NCI-H146 treated with DMSO at 0.1 percent for 48 hours (cell line): ENCODE measurements at regions not wholly inside any gene's neighbourhood (a gene's known extent, or its start where the extent isn't known, plus 50 kb on each side); places are given as distances from the start of the nearest gene placed in this dataset.
A peak's percentile ranks its signal among the peaks of the same experiment; 100 is the strongest.
"Not testable (repeated sequence)": the region's sequence is repeated elsewhere in the genome, so short reads cannot be mapped to it uniquely, and the experiment has no call there.

Experiments
- DNase-seq: peaks from one replicate; lab custom pipeline; 2025; ENCODE audit not compliant: unreplicated experiment; lab: John Stamatoyannopoulos, UW

- no peak for DNase-seq
These were observed 96.1 kb upstream of the CHD2 start for GRCh38 chr15:92803852-92804609.

DNA sequence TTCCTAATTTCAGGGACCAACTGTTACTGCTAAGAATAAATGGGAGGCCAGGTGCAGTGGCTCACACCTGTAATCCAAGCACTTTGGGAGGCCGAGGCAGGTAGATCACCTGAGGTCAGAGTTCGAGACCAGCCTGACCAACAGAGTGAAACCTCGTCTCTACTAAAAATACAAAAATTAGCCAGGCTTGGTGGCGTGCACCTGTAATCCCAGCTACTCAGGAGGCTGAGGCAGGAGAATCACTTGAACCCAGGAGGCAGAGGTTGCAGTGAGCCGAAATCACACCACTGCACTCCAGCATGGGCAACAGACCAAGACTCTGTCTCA lies 95.6 kb upstream of the CHD2 start:
- not testable (repeated sequence) for DNase-seq

GRCh38 chr15:92805080-92805690 lies 94.9 kb upstream of the CHD2 start:
- no peak for DNase-seq

- DNase-seq = not testable (repeated sequence)
These were observed 94.0 kb upstream of the CHD2 start for GRCh38 chr15:92806171-92806570.

- no peak for DNase-seq
These were observed 93.4 kb upstream of the CHD2 start for GRCh38 chr15:92806763-92807162.

DNA sequence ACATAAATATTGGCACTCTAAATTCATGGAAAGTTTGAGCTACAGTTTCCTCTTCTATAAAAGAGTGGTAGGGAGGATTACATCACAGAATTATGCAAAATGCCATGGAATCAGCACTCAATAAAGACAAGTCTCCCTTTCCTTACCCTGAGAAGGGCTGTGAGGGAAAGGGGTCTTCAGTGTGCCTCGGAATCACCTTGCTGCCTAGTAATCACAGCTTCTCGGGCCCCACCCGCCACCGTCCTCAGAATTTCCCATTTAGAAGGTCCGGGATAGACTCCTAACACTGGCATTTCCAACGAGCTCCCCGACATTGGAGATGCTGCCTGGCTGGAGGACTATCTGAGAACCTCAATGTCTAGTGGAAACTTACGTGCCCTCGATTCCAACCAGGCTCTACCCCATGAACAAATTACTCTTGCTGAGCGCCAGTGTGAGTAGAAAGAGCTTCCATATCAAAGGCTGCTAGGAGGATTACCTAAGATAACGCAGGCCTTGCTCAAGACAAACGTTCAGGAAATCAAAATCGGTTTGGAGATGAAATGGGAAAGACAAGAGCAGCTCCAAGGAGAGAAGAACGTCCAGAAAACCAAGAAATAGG lies 92.1 kb upstream of the CHD2 start:
- DNase-seq = no peak

DNA sequence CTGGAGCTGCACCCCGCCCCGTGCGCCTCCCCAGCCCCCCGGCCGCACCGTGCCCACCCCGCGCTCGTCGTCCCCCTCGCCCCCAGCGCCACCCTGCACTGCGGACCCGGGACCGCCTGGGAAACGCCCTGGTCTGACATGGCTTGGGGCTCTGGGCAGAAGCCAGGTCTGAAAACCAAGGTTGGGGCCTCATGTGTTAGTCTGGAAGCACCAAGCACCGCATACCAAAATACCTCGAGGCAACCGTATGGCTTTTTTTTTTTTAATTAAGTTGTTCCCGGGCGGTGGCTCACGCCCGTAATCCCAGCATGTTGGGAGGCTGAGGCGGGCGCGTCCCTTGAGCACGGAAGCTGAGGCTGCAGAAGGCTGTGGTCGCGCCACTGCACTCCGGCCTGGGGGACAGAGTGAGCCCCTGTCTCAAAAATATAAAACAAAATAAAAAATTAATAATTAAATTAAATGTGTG lies 91.5 kb upstream of the CHD2 start:
- DNase-seq = peak; percentile 49

DNA sequence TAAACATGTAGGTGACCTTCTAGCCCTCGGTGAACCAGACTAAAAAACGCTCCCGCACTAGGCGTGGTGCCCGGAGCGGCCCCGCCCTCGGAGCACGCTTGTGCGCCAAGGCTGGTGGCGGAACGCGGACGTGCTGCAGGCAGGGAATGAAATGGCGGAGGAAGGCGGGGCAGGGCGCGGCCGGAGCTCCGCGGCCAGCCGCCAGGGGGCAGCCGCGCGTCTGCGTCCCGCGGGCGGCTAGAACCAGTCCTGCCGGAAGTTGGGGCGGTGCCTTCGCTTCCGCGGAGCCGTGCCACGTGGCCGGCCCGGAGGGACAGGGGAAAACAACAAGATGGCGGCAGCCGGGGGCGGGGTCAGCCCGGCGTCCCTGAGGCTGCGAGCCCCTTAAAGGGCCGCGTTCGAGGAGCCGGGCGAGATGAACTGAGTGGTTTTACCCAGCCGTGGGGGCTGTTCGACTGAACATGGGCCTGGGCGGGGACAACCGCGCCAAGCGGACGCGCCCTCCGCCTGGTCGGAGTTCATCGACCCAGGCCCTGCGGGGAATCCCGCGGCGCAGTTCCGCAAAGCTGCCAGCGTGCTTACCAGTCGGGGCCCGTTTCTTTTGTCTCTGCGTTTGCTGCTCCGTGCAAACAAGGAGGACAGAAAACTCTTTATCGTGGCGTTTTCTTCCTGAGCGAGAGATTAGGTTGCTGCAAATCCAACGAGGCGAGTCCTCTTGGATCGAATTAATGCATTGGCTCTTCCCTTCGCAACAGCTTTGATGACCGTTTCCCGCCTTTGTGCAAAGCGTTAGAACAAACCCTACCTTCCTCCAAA lies 90.9 kb upstream of the CHD2 start:
- peak; percentile 81 for DNase-seq

- no peak for DNase-seq
These were observed 90.2 kb upstream of the CHD2 start for GRCh38 chr15:92809880-92810361.

- DNase-seq = peak; percentile 79
These were observed 89.5 kb upstream of the CHD2 start for GRCh38 chr15:92810418-92811138.

- DNase-seq = peak; percentile 45
These were observed 88.8 kb upstream of the CHD2 start for GRCh38 chr15:92811148-92811913.

GRCh38 chr15:92812271-92812670 lies 87.9 kb upstream of the CHD2 start:
- DNase-seq = no peak

DNA sequence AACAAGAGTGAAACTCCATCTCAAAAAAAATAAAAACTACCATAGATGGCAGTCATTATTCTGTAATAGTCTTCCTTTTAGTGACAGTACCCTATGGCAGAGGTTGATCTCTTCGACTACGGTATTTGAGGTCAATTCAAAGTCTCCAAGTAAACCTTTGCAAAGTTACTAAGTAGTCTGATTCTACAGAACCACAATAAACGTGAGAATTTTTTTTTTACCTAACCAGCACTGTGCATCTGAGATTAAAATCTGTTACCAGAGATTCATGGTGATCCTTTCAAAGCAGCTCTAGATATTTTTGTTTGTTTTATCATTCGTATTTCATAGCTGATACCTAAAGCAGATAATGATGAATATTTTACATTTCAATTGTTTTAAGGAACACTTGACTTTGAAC lies 86.6 kb upstream of the CHD2 start:
- DNase-seq = no peak

- DNase-seq = no peak
These were observed 82.7 kb upstream of the CHD2 start for GRCh38 chr15:92817339-92817886.

- peak; percentile 56 for DNase-seq
These were observed 81.4 kb upstream of the CHD2 start for GRCh38 chr15:92818651-92819277.

DNA sequence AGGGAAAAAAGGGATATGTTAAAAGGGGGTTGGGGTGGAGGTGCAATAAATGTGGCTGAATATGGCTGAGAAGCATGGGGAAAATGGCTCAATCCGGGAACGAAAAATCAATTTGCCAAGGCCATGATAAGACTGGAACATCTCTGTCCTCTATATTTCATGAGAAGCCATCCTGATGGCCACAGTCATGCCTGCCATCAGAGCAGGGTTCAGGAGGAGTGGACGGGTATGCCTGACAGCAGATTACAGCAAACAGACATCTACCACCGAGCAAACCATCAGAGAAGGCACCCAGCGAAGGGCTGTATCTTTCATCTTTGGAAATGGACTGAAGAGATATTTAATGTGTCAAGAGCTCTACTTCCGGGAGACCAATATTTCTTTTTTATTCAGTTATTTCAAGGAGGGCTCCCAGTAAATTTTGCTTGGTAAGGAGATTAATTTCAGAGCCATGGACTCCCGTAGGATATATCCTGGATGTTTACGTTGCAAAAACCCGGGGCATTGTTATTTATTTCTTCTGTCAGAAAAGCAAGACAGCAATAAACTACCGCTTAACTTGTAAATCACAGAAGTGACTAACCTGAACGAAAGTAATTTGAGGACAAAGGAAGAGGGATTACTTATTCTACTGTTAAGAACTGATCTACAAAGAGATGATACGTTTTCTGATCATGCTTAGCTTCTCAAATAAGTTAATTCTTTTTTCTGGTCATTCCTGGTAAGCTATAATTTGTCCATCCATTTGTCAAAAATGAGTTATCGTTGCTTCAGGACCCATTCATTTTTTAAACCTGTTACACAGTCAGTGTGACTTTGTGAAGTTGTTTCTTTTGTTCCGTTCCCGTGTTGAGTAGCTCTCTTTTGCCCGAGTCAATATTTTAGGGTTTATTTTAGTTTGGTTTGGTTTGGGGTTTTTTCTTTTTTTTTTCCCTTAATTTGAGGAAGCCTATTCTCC lies 80.6 kb upstream of the CHD2 start:
- peak; percentile 38 for DNase-seq

GRCh38 chr15:92820236-92821021 lies 79.7 kb upstream of the CHD2 start:
- peak; percentile 80 for DNase-seq
